ENCODE measurements at regions not wholly inside any gene's neighbourhood (a gene's known extent, or its start where the extent isn't known, plus 50 kb on each side); places are given as distances from the start of the nearest gene placed in this dataset.
"Not testable (repeated sequence)": the region's sequence is repeated elsewhere in the genome, so short reads cannot be mapped to it uniquely, and the experiment has no call there.

DNA sequence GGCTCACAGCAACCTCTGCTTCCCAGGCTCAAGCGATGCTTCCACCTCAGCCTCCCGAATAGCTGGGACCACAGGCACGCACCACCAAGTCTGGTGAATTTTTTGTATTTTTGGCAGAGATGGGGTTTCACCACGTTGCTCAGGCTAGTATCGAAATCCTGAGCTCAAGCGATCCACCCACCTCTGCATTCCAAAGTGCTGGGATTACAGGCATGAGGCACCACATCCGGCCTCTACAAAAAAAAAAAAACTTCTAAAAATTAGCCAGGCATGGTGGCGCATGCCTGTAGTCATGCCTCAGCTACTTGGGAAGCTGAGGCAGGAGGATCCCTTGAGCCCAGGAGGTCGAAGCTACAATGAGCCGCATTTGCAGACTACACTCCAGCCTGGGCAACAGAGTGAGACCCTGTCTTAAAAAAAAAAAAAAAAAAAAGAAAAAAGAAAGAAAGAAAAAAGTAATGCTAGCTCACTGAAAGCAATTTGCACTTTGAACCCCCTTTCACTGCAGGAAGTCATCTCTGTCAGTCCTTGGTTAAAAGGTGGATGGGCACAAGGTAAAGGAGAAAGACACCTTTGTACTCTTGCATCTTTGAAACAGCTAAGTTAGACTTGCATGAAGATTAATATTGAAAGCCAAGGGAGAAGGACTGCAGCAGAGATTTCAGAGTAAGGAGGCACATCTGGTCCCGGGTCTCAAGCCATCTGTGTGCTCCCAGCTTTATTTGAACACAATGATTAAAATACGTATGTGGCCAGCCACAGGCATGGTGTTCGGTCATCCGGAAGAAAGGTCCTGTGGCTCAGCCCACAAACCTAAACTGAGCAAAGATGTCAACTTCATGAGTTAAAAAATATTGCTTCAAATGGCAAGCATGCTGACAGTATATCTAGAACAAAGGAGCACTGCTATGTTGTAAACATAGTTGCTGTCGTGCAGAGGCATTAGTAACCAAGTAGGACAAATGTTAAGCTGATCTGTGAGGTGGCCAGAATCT lies 103.8 kb upstream of the HMGA2 start:
- Mint-ChIP-seq H3K27ac (no peak overlapping the region), H3K4me3 (no peak overlapping the region), H3K36me3 (ENCODE audit: low read depth) (no peaks in the 10 kb centered on the region), H3K27me3 (peaks cover 25% of the 10 kb centered on the region), H3K4me1 (no peaks in the 10 kb centered on the region), H3K9me3 (no peaks in the 10 kb centered on the region)
- intact Hi-C loops (cut with micrococcal nuclease) = no loop called here
- no peak for DNase-seq

DNA sequence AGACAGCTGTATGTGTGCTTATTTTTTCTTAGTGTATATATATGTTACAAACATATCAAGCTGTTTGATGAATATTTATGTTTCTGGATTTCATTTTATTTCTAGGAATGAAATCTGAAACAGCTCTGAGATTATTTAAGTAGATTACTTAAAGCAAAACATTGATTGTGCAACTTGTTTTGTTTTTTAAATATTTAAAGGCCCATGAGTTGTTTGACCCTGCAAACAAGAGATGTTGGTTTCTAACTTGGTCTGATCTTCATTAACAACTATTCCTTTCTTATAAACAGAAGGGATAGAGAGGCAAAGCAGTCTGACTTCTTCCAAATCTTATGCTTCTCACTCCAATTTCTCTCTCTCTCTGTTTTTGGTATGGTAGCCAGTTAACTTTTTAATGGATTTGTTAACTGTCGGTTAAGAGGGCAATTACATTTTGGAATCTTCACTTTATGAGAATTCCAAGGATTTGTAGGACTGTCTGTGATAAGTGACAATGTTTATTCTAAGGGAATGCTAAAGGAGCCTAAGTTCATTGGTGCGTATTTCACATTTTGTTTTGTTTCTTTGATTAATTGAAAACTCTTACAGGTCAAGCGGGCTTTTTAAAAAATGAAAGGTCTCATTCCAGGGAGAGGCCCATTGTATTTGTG lies 102.6 kb upstream of the HMGA2 start:
- intact Hi-C loops (cut with micrococcal nuclease) = no loop called here
- H3K36me3 Mint-ChIP-seq (ENCODE audit: low read depth) = no peaks in the 10 kb centered on the region
- no peak overlapping the region for H3K27ac Mint-ChIP-seq

DNA sequence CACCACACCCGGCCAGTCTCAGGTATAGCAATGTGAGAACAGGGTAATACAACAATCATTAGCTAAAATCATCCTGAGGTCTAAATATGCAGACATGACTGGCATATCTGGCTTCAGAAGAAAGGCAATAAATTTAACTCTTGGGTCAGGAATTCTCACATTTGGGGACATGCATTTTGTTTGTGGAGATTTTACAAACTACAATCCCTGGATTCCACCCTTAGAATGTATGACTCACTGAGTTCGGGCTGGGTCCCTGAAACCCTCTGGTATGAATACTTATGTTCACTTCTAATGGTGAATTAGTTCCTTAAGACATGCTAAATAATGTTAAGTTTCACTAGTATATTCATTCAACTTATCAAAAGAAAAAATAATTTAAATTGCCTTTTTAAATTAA lies 98.9 kb upstream of the HMGA2 start:
- H3K27ac Mint-ChIP-seq = no peak overlapping the region
- intact Hi-C loops (cut with micrococcal nuclease) = no loop called here
- H3K4me1 Mint-ChIP-seq = peaks cover 2% of the 10 kb centered on the region
- H3K9me3 Mint-ChIP-seq = no peaks in the 10 kb centered on the region
- H3K4me3 Mint-ChIP-seq = no peak overlapping the region
- H3K27me3 Mint-ChIP-seq = peaks cover 56% of the 10 kb centered on the region
- DNase-seq = no peak
- H3K36me3 Mint-ChIP-seq (ENCODE audit: low read depth) = no peaks in the 10 kb centered on the region

More for the DNA sequence above, 102.6 kb upstream of the HMGA2 start:
- no peaks in the 10 kb centered on the region for H3K4me1 Mint-ChIP-seq
- peaks cover 30% of the 10 kb centered on the region for H3K27me3 Mint-ChIP-seq
- DNase-seq = no peak
- H3K4me3 Mint-ChIP-seq = no peak overlapping the region
- H3K9me3 Mint-ChIP-seq = no peaks in the 10 kb centered on the region

DNA sequence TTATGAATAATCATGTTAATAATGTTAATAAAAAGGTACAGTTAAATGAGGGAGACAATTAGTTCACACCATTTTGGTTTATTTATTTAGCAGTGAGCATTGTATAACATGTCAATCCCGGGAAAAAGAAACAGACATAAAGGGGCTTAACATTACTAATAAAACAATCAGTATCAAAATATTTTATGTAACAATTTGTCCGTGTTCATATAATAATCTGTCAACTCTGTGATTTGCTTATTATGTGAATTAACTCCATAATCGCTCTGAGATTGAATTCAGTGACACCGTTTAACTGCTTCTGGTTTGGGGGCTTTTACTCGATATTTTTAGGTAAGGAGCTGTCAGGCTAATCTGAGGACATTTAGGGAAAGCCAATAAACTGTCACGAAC lies 95.8 kb upstream of the HMGA2 start:
- no peak overlapping the region for H3K27ac Mint-ChIP-seq
- H3K27me3 Mint-ChIP-seq = peaks cover 61% of the 10 kb centered on the region
- H3K4me3 Mint-ChIP-seq = no peak overlapping the region
- H3K4me1 Mint-ChIP-seq = peaks cover 2% of the 10 kb centered on the region
- intact Hi-C loops (cut with micrococcal nuclease) = no loop called here
- H3K9me3 Mint-ChIP-seq = no peaks in the 10 kb centered on the region
- no peak for DNase-seq
- H3K36me3 Mint-ChIP-seq (ENCODE audit: low read depth) = no peaks in the 10 kb centered on the region

DNA sequence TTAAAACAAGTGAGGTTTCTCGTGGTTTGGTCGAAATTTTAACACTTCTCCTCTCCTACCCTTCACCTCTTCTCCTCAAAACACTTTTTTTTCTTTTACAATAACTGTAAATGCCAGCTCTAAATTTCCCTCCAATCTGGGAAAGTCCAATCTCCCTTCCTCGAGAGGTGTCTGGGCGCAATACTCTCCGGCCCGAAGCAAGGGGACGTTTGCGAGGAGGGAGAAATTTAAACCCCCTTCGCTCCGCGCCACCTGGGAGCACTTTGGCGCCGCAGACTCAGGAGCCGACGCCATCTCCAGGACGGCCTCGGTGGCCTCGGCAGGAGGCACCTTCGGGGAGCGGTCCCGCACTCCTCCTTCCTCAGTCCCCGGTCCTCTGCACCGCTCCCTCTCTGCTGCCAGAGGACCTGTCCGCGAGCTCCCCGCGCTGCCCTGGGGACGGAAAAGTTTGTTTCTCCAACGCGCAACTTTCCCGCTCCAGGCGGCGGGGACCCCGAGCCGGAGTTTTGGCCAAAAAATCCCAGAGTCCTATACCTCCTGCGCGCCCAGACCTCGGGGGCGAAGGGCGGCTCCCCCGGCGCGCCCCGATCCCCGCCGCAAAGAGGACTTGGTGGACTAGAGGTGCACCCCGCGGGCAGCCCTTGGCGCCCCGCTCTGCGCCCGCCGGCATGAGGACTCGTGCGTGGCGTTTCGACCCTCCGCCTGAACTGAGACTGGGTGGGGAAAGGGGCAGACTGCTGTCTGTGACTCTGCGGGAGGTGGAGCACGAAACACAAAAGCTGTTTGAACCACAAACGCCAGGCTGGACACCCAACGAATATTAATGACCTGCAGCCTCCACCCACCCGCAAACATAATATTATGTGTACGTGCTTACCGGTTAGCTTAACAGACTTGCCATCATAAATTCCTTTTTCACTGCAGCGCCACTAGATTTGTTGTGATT lies 95.2 kb upstream of the HMGA2 start:
- Mint-ChIP-seq H3K27me3 (peaks cover 62% of the 10 kb centered on the region), H3K4me1 (peaks cover 2% of the 10 kb centered on the region), H3K36me3 (ENCODE audit: low read depth) (no peaks in the 10 kb centered on the region), H3K9me3 (no peaks in the 10 kb centered on the region), H3K4me3 (no peak overlapping the region), H3K27ac (no peak overlapping the region)
- no peak for DNase-seq
- intact Hi-C loops (cut with micrococcal nuclease) = no loop called here

DNA sequence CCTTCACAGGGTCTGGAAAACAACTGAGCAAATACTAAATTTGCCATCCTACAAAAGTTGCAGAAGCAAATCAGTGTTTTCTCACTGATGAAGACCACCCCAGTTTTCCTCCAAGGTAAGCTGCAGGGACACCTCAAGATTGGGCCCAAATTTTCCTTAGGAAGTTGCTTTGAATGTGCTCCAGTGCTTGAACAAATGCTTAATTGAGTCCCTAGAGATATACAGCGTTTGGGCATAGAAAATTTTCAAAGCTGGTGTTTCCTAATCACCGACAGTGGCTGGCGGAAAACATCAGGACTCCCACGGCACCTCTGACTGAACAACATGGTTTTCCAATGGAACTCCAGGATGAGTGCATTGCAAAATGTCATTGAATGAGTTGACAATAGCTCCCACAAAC lies 92.5 kb upstream of the HMGA2 start:
- intact Hi-C loops (cut with micrococcal nuclease) = no loop called here
- H3K27me3 Mint-ChIP-seq = peaks cover 67% of the 10 kb centered on the region
- no peaks in the 10 kb centered on the region for H3K36me3 Mint-ChIP-seq (ENCODE audit: low read depth)
- peaks cover 2% of the 10 kb centered on the region for H3K4me1 Mint-ChIP-seq
- no peak overlapping the region for H3K27ac Mint-ChIP-seq
- no peak overlapping the region for H3K4me3 Mint-ChIP-seq
- DNase-seq = no peak
- H3K9me3 Mint-ChIP-seq = peaks cover 6% of the 10 kb centered on the region

DNA sequence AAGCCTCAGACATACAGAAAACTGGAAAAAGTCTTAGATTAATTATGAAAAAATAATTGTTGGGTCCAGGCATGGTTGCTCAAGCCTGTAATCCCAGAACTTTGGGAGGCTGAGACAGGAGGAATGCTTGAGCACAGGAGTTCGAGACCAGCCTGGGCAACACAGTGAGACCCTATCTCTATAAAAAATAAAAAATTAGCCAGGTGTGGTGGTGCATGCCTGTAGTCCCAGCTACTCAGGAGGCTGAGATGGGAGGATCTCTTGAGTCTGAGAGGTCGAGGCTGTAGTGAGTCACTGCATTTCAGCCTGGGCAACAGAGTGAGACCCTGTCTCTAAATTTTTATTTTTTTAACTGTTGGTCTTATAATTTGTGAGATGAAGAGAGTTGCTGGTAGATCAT lies 90.6 kb upstream of the HMGA2 start:
- H3K27ac Mint-ChIP-seq; H3K36me3 Mint-ChIP-seq (ENCODE audit: low read depth); intact Hi-C loops (cut with micrococcal nuclease); H3K4me3 Mint-ChIP-seq; DNase-seq; H3K9me3 Mint-ChIP-seq; H3K4me1 Mint-ChIP-seq: not testable (repeated sequence)
- H3K27me3 Mint-ChIP-seq = peaks cover 54% of the 10 kb centered on the region

DNA sequence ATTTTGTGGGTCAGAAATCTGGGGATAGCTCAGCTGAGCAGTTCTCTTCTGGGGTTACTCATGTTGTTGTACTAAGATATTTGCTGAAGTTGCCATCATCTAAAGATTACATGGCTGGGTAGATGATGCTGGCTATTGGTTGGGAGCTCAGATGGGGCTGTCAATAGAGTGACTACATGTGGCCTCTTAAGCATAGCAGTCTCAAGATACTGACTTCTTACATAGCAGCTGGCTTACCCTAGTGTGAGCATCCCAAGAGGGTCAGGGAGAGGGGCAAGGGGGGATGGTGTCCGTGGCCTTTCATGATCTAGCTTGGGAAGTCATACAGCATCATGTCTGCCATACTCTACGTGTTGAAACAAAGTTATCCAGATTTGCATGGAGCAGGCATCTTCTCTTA lies 90.1 kb upstream of the HMGA2 start:
- Mint-ChIP-seq H3K27me3 (peaks cover 51% of the 10 kb centered on the region), H3K36me3 (ENCODE audit: low read depth) (no peaks in the 10 kb centered on the region), H3K4me1 (no peaks in the 10 kb centered on the region), H3K9me3 (peaks cover 7% of the 10 kb centered on the region), H3K27ac (no peak overlapping the region), H3K4me3 (no peak overlapping the region)
- no peak for DNase-seq
- intact Hi-C loops (cut with micrococcal nuclease) = no loop called here

DNA sequence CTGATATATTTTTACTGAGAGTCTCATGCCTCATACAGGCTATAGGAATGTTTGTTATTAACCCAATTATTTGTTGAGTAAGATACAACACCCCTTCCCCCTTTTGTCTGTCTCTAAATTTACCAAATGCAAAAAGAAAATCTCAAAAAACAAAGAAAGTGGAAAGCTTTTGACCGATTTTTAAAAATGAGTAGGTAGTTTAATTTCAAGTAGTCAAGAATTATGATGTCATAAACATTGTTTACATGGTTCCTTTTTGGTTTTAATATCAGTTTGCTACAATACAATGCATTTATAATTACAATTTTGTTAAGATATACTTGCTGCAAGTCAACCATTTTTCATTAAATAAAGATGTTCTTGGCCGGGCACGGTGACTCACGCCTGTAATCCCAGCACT lies 84.7 kb upstream of the HMGA2 start:
- H3K27ac Mint-ChIP-seq = no peak overlapping the region
- DNase-seq = no peak
- peaks cover 38% of the 10 kb centered on the region for H3K27me3 Mint-ChIP-seq
- peaks cover 9% of the 10 kb centered on the region for H3K4me1 Mint-ChIP-seq
- no peaks in the 10 kb centered on the region for H3K36me3 Mint-ChIP-seq (ENCODE audit: low read depth)
- H3K4me3 Mint-ChIP-seq = no peak overlapping the region
- peaks cover 7% of the 10 kb centered on the region for H3K9me3 Mint-ChIP-seq
- intact Hi-C loops (cut with micrococcal nuclease) = loop anchor here (5.0 kb wide), 1 partner anchor 88 kb away; no protein-coding TSS in a partner anchor

DNA sequence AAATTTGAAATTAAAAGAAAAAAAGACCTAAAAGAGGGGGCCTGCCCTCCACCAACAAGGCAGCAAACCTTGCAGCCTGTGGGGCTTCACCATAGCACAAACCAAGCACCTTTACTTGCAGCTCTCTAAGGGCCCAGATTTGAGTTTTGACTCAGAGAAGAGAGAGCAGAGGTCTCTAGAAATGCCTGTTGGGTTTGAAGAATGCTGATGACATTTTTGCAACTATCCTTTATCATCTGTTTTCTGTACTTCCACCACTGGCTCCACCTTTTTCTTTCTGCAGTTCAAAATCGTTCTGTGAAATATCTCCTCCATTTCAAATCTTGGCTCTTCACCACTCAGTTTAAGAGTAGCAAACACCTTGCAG lies 83.8 kb upstream of the HMGA2 start:
- Mint-ChIP-seq H3K36me3 (ENCODE audit: low read depth) (no peaks in the 10 kb centered on the region), H3K27ac (no peak overlapping the region), H3K9me3 (peaks cover 5% of the 10 kb centered on the region), H3K4me1 (peaks cover 9% of the 10 kb centered on the region), H3K4me3 (peak overlapping the region; percentile 78), H3K27me3 (peaks cover 36% of the 10 kb centered on the region)
- no peak for DNase-seq
- intact Hi-C loops (cut with micrococcal nuclease) = loop anchor here (5.0 kb wide), 1 partner anchor 87 kb away; no protein-coding TSS in a partner anchor

DNA sequence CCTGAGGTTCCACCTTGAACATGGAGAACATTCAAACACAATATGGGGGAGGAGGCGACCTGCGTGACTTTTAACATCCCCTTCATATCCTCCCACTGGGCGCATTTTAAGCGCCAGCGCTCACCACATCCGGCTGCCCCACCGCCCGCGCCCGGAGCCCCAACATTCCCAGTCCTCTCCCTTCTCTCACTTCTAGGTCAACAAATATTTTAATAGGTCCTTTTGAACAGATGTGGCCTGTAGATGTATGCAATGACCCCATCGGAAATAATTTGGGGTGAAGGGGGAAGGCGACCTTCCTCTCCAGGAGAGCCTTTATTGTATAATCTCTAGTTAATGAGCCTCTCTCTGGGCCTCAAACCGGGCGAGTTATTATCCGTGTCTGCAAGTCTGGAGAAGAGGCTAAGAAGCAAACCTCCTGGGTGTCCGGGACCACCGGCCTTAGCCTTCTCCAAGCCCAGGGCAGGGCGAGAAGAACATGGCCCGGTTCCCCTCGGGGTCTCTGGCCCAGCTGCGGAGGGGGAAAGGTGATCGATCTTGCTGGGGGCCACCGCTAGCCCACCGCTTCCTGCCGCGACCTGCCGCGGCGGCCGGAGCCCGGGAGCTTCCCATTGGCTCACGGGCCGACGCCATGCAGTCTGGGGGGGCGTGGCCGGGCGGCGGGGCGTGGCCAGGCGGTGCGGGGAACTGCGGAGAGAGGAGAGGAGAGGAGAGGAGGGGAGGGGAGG lies 83.2 kb upstream of the HMGA2 start:
- peaks cover 31% of the 10 kb centered on the region for H3K27me3 Mint-ChIP-seq
- intact Hi-C loops (cut with micrococcal nuclease) = loop anchor here (5.0 kb wide), 1 partner anchor 86 kb away; no protein-coding TSS in a partner anchor
- H3K9me3 Mint-ChIP-seq = peaks cover 4% of the 10 kb centered on the region
- H3K36me3 Mint-ChIP-seq (ENCODE audit: low read depth) = no peaks in the 10 kb centered on the region
- peak overlapping the region; percentile 78 for H3K4me3 Mint-ChIP-seq
- H3K4me1 Mint-ChIP-seq = peaks cover 9% of the 10 kb centered on the region
- H3K27ac Mint-ChIP-seq = no peak overlapping the region
- DNase-seq = peak; percentile 91

DNA sequence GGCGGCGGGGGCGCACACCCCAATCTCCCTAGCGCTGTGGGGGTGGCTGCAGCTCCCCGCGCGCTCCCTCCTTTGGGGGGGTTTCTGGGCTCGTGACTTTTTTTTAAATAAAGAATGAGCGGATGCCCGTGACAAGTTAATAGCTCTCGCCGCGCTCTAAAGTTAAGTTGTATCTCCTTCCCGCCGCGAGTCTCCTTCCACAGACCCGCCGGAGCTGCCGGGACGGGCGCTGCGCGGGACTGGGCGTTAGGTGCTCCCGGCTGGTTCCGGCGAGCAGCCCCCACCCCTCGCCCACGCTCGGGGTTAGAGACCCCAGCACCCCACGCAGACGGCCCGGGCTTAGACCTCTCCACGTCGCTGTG lies 82.6 kb upstream of the HMGA2 start:
- peak; percentile 67 for DNase-seq
- H3K4me3 Mint-ChIP-seq = peak overlapping the region; percentile 82
- H3K27me3 Mint-ChIP-seq = peaks cover 27% of the 10 kb centered on the region
- H3K4me1 Mint-ChIP-seq = peaks cover 9% of the 10 kb centered on the region
- intact Hi-C loops (cut with micrococcal nuclease) = loop anchor here (5.0 kb wide), 1 partner anchor 86 kb away; no protein-coding TSS in a partner anchor
- H3K36me3 Mint-ChIP-seq (ENCODE audit: low read depth) = no peaks in the 10 kb centered on the region
- peaks cover 3% of the 10 kb centered on the region for H3K9me3 Mint-ChIP-seq
- no peak overlapping the region for H3K27ac Mint-ChIP-seq
